ENCODE measurements at regions not wholly inside any gene's neighbourhood (a gene's known extent, or its start where the extent isn't known, plus 50 kb on each side); places are given as distances from the start of the nearest gene placed in this dataset.

GRCh38 chr18:5746844-5747243, 148.5 kb downstream of the TMEM200C start:
- Histone ChIP-seq H3K4me1 (ENCODE audit: control insufficient read depth, low read length) (no peaks in the 10 kb centered on the region), H3K4me2 (ENCODE audit: low read length) (no peak overlapping the region), H3K9me2 (replicated peaks; ENCODE audit: control insufficient read depth, low read length) (no peaks in the 10 kb centered on the region), H3F3A (ENCODE audit: control insufficient read depth, insufficient read depth) (no peaks in the 10 kb centered on the region), H3K9me3 (ENCODE audit: control insufficient read depth, insufficient read depth, low read length) (no peaks in the 10 kb centered on the region), H3K27me3 (ENCODE audit: control insufficient read depth, low read length) (no peaks in the 10 kb centered on the region), H3K79me2 (ENCODE audit: control insufficient read depth, low read length) (no peaks in the 10 kb centered on the region), H4K20me1 (ENCODE audit: control insufficient read depth, insufficient read depth, low read depth, low read length) (no peaks in the 10 kb centered on the region), H3K27ac (ENCODE audit: low read depth, low read length) (no peak overlapping the region), H3K36me3 (ENCODE audit: control insufficient read depth, low read length) (no peaks in the 10 kb centered on the region), H3K4me3 (ENCODE audit: low read length) (no peak overlapping the region)
- no peak for TF ChIP-seq EZH2phosphoT487 (IDR thresholded peaks at IDR 0.05; ENCODE audit: borderline replicate concordance, low read length)
- TF ChIP-seq, protein P1, sequence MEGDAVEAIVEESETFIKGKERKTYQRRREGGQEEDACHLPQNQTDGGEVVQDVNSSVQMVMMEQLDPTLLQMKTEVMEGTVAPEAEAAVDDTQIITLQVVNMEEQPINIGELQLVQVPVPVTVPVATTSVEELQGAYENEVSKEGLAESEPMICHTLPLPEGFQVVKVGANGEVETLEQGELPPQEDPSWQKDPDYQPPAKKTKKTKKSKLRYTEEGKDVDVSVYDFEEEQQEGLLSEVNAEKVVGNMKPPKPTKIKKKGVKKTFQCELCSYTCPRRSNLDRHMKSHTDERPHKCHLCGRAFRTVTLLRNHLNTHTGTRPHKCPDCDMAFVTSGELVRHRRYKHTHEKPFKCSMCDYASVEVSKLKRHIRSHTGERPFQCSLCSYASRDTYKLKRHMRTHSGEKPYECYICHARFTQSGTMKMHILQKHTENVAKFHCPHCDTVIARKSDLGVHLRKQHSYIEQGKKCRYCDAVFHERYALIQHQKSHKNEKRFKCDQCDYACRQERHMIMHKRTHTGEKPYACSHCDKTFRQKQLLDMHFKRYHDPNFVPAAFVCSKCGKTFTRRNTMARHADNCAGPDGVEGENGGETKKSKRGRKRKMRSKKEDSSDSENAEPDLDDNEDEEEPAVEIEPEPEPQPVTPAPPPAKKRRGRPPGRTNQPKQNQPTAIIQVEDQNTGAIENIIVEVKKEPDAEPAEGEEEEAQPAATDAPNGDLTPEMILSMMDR (IDR thresholded peaks at IDR 0.05; ENCODE audit: low read depth, low read length, poor library complexity, severe bottlenecking) = no peak

DNA sequence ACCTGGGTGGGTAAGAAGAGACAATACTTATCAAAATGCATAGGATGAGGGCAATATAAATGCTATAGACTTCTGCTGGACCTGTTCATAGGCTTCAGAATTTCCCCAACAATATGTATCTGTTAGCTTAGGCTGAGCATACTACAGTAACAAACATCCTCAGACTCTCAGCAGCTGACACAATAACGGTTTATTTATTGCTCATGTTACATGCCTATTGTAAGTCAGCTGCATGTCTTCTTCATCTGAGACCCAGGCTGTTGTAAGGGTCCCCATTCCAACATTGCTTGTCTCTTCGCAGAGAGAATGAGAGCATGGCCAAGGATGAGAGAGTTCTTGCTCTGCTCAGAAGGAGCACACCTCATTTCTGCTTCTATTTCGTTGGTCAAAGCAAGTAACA, 150.7 kb downstream of the TMEM200C start:
- no peak overlapping the region for H3K27ac ChIP-seq (ENCODE audit: low read depth, low read length)
- no peaks in the 10 kb centered on the region for H3K36me3 ChIP-seq (ENCODE audit: control insufficient read depth, low read length)
- H3K4me3 ChIP-seq (ENCODE audit: low read length) = no peak overlapping the region
- no peaks in the 10 kb centered on the region for H3K27me3 ChIP-seq (ENCODE audit: control insufficient read depth, low read length)
- H3F3A ChIP-seq (ENCODE audit: control insufficient read depth, insufficient read depth) = no peaks in the 10 kb centered on the region
- H3K4me1 ChIP-seq (ENCODE audit: control insufficient read depth, low read length) = no peaks in the 10 kb centered on the region
- no peak overlapping the region for H3K4me2 ChIP-seq (ENCODE audit: low read length)
- H3K9me2 ChIP-seq (replicated peaks; ENCODE audit: control insufficient read depth, low read length) = no peaks in the 10 kb centered on the region
- H3K9me3 ChIP-seq (ENCODE audit: control insufficient read depth, insufficient read depth, low read length) = no peaks in the 10 kb centered on the region
- no peaks in the 10 kb centered on the region for H3K79me2 ChIP-seq (ENCODE audit: control insufficient read depth, low read length)
- H4K20me1 ChIP-seq (ENCODE audit: control insufficient read depth, insufficient read depth, low read depth, low read length) = no peaks in the 10 kb centered on the region
- no peak for TF ChIP-seq EZH2phosphoT487 (IDR thresholded peaks at IDR 0.05; ENCODE audit: borderline replicate concordance, low read length)
- TF ChIP-seq, protein P1 (IDR thresholded peaks at IDR 0.05; ENCODE audit: low read depth, low read length, poor library complexity, severe bottlenecking) = no peak

GRCh38 chr18:5738526-5738925, 156.8 kb downstream of the TMEM200C start:
- no peaks in the 10 kb centered on the region for H4K20me1 ChIP-seq (ENCODE audit: control insufficient read depth, insufficient read depth, low read depth, low read length)
- no peak overlapping the region for H3K27ac ChIP-seq (ENCODE audit: low read depth, low read length)
- no peak for TF ChIP-seq EZH2phosphoT487 (IDR thresholded peaks at IDR 0.05; ENCODE audit: borderline replicate concordance, low read length)
- TF ChIP-seq, protein P1 (IDR thresholded peaks at IDR 0.05; ENCODE audit: low read depth, low read length, poor library complexity, severe bottlenecking) = no peak
- no peaks in the 10 kb centered on the region for H3K9me3 ChIP-seq (ENCODE audit: control insufficient read depth, insufficient read depth, low read length)
- H3K4me1 ChIP-seq (ENCODE audit: control insufficient read depth, low read length) = no peaks in the 10 kb centered on the region
- no peaks in the 10 kb centered on the region for H3F3A ChIP-seq (ENCODE audit: control insufficient read depth, insufficient read depth)
- no peak overlapping the region for H3K4me3 ChIP-seq (ENCODE audit: low read length)
- no peaks in the 10 kb centered on the region for H3K9me2 ChIP-seq (replicated peaks; ENCODE audit: control insufficient read depth, low read length)
- H3K27me3 ChIP-seq (ENCODE audit: control insufficient read depth, low read length) = no peaks in the 10 kb centered on the region
- H3K36me3 ChIP-seq (ENCODE audit: control insufficient read depth, low read length) = no peaks in the 10 kb centered on the region
- H3K4me2 ChIP-seq (ENCODE audit: low read length) = no peak overlapping the region
- H3K79me2 ChIP-seq (ENCODE audit: control insufficient read depth, low read length) = no peaks in the 10 kb centered on the region

- no peak overlapping the region for H3K4me2 ChIP-seq (ENCODE audit: low read length)
- no peak for TF ChIP-seq EZH2phosphoT487 (IDR thresholded peaks at IDR 0.05; ENCODE audit: borderline replicate concordance, low read length)
- TF ChIP-seq, protein P1 (IDR thresholded peaks at IDR 0.05; ENCODE audit: low read depth, low read length, poor library complexity, severe bottlenecking) = no peak
- no peak overlapping the region for H3K27ac ChIP-seq (ENCODE audit: low read depth, low read length)
Observed at GRCh38 chr18:5732318-5732717, 163.0 kb downstream of the TMEM200C start.

More at GRCh38 chr18:5732318-5732717, 163.0 kb downstream of the TMEM200C start:
- Histone ChIP-seq H4K20me1 (ENCODE audit: control insufficient read depth, insufficient read depth, low read depth, low read length) (no peaks in the 10 kb centered on the region), H3K36me3 (ENCODE audit: control insufficient read depth, low read length) (no peaks in the 10 kb centered on the region), H3F3A (ENCODE audit: control insufficient read depth, insufficient read depth) (no peaks in the 10 kb centered on the region), H3K9me3 (ENCODE audit: control insufficient read depth, insufficient read depth, low read length) (no peaks in the 10 kb centered on the region), H3K79me2 (ENCODE audit: control insufficient read depth, low read length) (no peaks in the 10 kb centered on the region), H3K4me3 (ENCODE audit: low read length) (no peak overlapping the region), H3K4me1 (ENCODE audit: control insufficient read depth, low read length) (no peaks in the 10 kb centered on the region), H3K9me2 (replicated peaks; ENCODE audit: control insufficient read depth, low read length) (no peaks in the 10 kb centered on the region), H3K27me3 (ENCODE audit: control insufficient read depth, low read length) (no peaks in the 10 kb centered on the region)

Measured in DOHH2 (cell line).